Keratinocyte (primary cell): ENCODE measurements at regions not wholly inside any gene's neighbourhood (a gene's known extent, or its start where the extent isn't known, plus 50 kb on each side); places are given as distances from the start of the nearest gene placed in this dataset.

ENCODE experiments used
- CTCF ChIP-seq, 3 experiments: IDR thresholded peaks in 1 of 3; conservative IDR thresholded peaks in 1 of 3; optimal IDR thresholded peaks in 1 of 3; 2 replicates in 2 of 3; 3 replicates in 1 of 3; pipeline versions ENCODE3 to v1.5.1; 2011; ENCODE audit warnings: low read length in 3 of 3, mild to moderate bottlenecking in 3 of 3, moderate library complexity in 2 of 3, control low read depth in 1 of 3, inconsistent platforms in 1 of 3; ENCODE audit not compliant: insufficient read depth in 2 of 3; ENCODE audit errors: extremely low read depth in 1 of 3
- EZH2 ChIP-seq: IDR thresholded peaks from one replicate; pipeline ENCODE4 v1.6.1; 2012; ENCODE audit warnings: inconsistent platforms, mild to moderate bottlenecking, low read length, moderate library complexity

GRCh38 chr10:108421266-108421665, 1256.8 kb upstream of the SORCS1 start:
- no peak for TF ChIP-seq CTCF (optimal IDR thresholded peaks at IDR 0.05 in 1 of 3, IDR thresholded peaks at IDR 0.05 in 1 of 3, conservative IDR thresholded peaks at IDR 0.05 in 1 of 3; ENCODE audit: extremely low read depth in 1 of 3, insufficient read depth in 2 of 3, low read length in 3 of 3)
- TF ChIP-seq EZH2, result no peak
